ENCODE measurements at regions not wholly inside any gene's neighbourhood (a gene's known extent, or its start where the extent isn't known, plus 50 kb on each side); places are given as distances from the start of the nearest gene placed in this dataset.

- Mint-ChIP-seq H3K27me3 (ENCODE audit: low read depth) (peaks cover 8% of the 10 kb centered on the region), H3K9me3 (ENCODE audit: low read depth) (no peaks in the 10 kb centered on the region)
These were observed 325.4 kb downstream of the SMAD2 start for GRCh38 chr18:47605093-47605492.

GRCh38 chr18:47604021-47604420, 326.4 kb downstream of the SMAD2 start:
- no peak overlapping the region for H3K27ac Mint-ChIP-seq (ENCODE audit: unreplicated experiment)

More at GRCh38 chr18:47605093-47605492, 325.4 kb downstream of the SMAD2 start:
- no peak for DNase-seq (ENCODE audit: low spot score)
- Mint-ChIP-seq H3K36me3 (ENCODE audit: low read depth) (no peaks in the 10 kb centered on the region), H3K4me1 (ENCODE audit: low read depth) (no peaks in the 10 kb centered on the region), H3K4me3 (ENCODE audit: unreplicated experiment) (no peak overlapping the region), H3K27ac (ENCODE audit: unreplicated experiment) (no peak overlapping the region)
- TF ChIP-seq CTCF (IDR thresholded peaks at IDR 0.05) = no peak

GRCh38 chr18:47603158-47603557, 327.3 kb downstream of the SMAD2 start:
- no peaks in the 10 kb centered on the region for H3K9me3 Mint-ChIP-seq (ENCODE audit: low read depth)
- no peak overlapping the region for H3K27ac Mint-ChIP-seq (ENCODE audit: unreplicated experiment)
- H3K4me3 Mint-ChIP-seq (ENCODE audit: unreplicated experiment) = no peak overlapping the region
- H3K27me3 Mint-ChIP-seq (ENCODE audit: low read depth) = peaks cover 9% of the 10 kb centered on the region
- no peak for DNase-seq (ENCODE audit: low spot score)
- no peaks in the 10 kb centered on the region for H3K36me3 Mint-ChIP-seq (ENCODE audit: low read depth)
- H3K4me1 Mint-ChIP-seq (ENCODE audit: low read depth) = no peaks in the 10 kb centered on the region
- TF ChIP-seq CTCF (IDR thresholded peaks at IDR 0.05) = no peak

More at GRCh38 chr18:47604021-47604420, 326.4 kb downstream of the SMAD2 start:
- Mint-ChIP-seq H3K36me3 (ENCODE audit: low read depth) (no peaks in the 10 kb centered on the region), H3K27me3 (ENCODE audit: low read depth) (peaks cover 8% of the 10 kb centered on the region), H3K4me1 (ENCODE audit: low read depth) (no peaks in the 10 kb centered on the region), H3K4me3 (ENCODE audit: unreplicated experiment) (no peak overlapping the region), H3K9me3 (ENCODE audit: low read depth) (no peaks in the 10 kb centered on the region)
- no peak for DNase-seq (ENCODE audit: low spot score)
- no peak for TF ChIP-seq CTCF (IDR thresholded peaks at IDR 0.05)

- Mint-ChIP-seq H3K27ac (ENCODE audit: unreplicated experiment) (no peak overlapping the region), H3K4me1 (ENCODE audit: low read depth) (no peaks in the 10 kb centered on the region), H3K4me3 (ENCODE audit: unreplicated experiment) (no peak overlapping the region), H3K36me3 (ENCODE audit: low read depth) (no peaks in the 10 kb centered on the region), H3K27me3 (ENCODE audit: low read depth) (peaks cover 10% of the 10 kb centered on the region), H3K9me3 (ENCODE audit: low read depth) (no peaks in the 10 kb centered on the region)
- no peak for DNase-seq (ENCODE audit: low spot score)
- TF ChIP-seq CTCF (IDR thresholded peaks at IDR 0.05) = no peak
These were observed 328.1 kb downstream of the SMAD2 start for GRCh38 chr18:47602273-47602897.

GRCh38 chr18:47601581-47602272, 328.7 kb downstream of the SMAD2 start:
- H3K27ac Mint-ChIP-seq (ENCODE audit: unreplicated experiment) = no peak overlapping the region
- no peak for TF ChIP-seq CTCF (IDR thresholded peaks at IDR 0.05)
- H3K36me3 Mint-ChIP-seq (ENCODE audit: low read depth) = no peaks in the 10 kb centered on the region
- H3K9me3 Mint-ChIP-seq (ENCODE audit: low read depth) = peaks cover 3% of the 10 kb centered on the region
- H3K4me3 Mint-ChIP-seq (ENCODE audit: unreplicated experiment) = no peak overlapping the region
- no peaks in the 10 kb centered on the region for H3K4me1 Mint-ChIP-seq (ENCODE audit: low read depth)
- H3K27me3 Mint-ChIP-seq (ENCODE audit: low read depth) = peaks cover 14% of the 10 kb centered on the region
- no peak for DNase-seq (ENCODE audit: low spot score)

Data from chondrocyte (in vitro differentiated cells).